Retinal pigment epithelial cell (primary cell): ENCODE measurements at regions not wholly inside any gene's neighbourhood (a gene's known extent, or its start where the extent isn't known, plus 50 kb on each side); places are given as distances from the start of the nearest gene placed in this dataset.

Experiments
- DNase-seq: peaks from one replicate; pipeline ENCODE4 v3.0.0-alpha.2; 2010; ENCODE audit warnings: low read depth
- H3K4me3 ChIP-seq: 2 replicates; pipeline ENCODE4 v1.5.1; 2011; ENCODE audit warnings: mild to moderate bottlenecking, low read length, control low read depth, moderate library complexity
- CTCF ChIP-seq: conservative IDR thresholded peaks from 2 replicates; pipeline ENCODE4 v1.5.1; 2011; ENCODE audit warnings: low read depth, low read length, control low read depth, inconsistent platforms

- H3K4me3 ChIP-seq: no peak overlapping the region
- DNase-seq: peak; percentile 91
- TF ChIP-seq CTCF: no peak
Measured at GRCh38 chr9:81182431-81182830, 506.9 kb downstream of the TLE1 start.

- TF ChIP-seq CTCF: peak; percentile 15
- H3K4me3 ChIP-seq: no peak overlapping the region
- no peak for DNase-seq
Measured at GRCh38 chr9:81174023-81174422, 515.3 kb downstream of the TLE1 start.

GRCh38 chr9:81171689-81172088, 517.7 kb downstream of the TLE1 start:
- no peak overlapping the region for H3K4me3 ChIP-seq
- no peak for TF ChIP-seq CTCF
- DNase-seq: no peak

GRCh38 chr9:81162361-81162760, 527.0 kb downstream of the TLE1 start:
- no peak for TF ChIP-seq CTCF
- no peak overlapping the region for H3K4me3 ChIP-seq
- no peak for DNase-seq

GRCh38 chr9:81156381-81156780, 533.0 kb downstream of the TLE1 start:
- TF ChIP-seq CTCF: no peak
- no peak for DNase-seq

GRCh38 chr9:81150016-81150625, 539.2 kb downstream of the TLE1 start:
- no peak for TF ChIP-seq CTCF
- DNase-seq: no peak
- no peak overlapping the region for H3K4me3 ChIP-seq

More at GRCh38 chr9:81156381-81156780, 533.0 kb downstream of the TLE1 start:
- no peak overlapping the region for H3K4me3 ChIP-seq

- TF ChIP-seq CTCF: no peak
- DNase-seq: no peak
- no peak overlapping the region for H3K4me3 ChIP-seq
Measured at GRCh38 chr9:81146684-81147337, 542.5 kb downstream of the TLE1 start.
